ENCODE measurements at regions not wholly inside any gene's neighbourhood (a gene's known extent, or its start where the extent isn't known, plus 50 kb on each side); places are given as distances from the start of the nearest gene placed in this dataset.

DNA sequence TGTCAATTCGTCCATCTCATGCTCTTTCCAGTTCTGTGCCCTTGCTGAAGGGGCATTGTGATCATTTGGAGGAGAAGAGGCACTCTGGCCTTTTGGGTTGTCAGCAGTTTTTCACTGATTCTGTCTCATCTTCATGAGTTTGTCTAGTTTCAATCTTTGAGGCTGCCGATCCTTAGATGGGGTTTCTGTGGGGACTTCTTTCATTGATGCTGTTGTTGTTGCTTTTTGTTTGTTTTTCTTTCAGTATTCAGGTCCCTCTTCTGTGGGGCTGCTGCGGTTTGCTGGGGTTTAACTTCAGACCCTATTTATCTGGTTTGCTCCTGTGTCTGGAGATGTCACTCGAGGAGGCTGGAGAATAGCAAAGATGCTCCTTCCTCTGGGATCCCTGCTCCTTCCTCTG is 224.3 kb downstream of the JRKL start:
- no peak for DNase-seq
- Mint-ChIP-seq H3K4me1 (ENCODE audit: low read depth) (no peaks in the 10 kb centered on the region), H3K4me3 (no peak overlapping the region), H3K27me3 (ENCODE audit: insufficient read depth) (no peaks in the 10 kb centered on the region; the same call in 1 of the 2 replicates), H3K27ac (no peak overlapping the region), H3K36me3 (ENCODE audit: low read depth) (no peaks in the 10 kb centered on the region), H3K9me3 (peaks cover 17% of the 10 kb centered on the region)
- TF ChIP-seq, protein P1, sequence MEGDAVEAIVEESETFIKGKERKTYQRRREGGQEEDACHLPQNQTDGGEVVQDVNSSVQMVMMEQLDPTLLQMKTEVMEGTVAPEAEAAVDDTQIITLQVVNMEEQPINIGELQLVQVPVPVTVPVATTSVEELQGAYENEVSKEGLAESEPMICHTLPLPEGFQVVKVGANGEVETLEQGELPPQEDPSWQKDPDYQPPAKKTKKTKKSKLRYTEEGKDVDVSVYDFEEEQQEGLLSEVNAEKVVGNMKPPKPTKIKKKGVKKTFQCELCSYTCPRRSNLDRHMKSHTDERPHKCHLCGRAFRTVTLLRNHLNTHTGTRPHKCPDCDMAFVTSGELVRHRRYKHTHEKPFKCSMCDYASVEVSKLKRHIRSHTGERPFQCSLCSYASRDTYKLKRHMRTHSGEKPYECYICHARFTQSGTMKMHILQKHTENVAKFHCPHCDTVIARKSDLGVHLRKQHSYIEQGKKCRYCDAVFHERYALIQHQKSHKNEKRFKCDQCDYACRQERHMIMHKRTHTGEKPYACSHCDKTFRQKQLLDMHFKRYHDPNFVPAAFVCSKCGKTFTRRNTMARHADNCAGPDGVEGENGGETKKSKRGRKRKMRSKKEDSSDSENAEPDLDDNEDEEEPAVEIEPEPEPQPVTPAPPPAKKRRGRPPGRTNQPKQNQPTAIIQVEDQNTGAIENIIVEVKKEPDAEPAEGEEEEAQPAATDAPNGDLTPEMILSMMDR (IDR thresholded peaks at IDR 0.05), result no peak

DNA sequence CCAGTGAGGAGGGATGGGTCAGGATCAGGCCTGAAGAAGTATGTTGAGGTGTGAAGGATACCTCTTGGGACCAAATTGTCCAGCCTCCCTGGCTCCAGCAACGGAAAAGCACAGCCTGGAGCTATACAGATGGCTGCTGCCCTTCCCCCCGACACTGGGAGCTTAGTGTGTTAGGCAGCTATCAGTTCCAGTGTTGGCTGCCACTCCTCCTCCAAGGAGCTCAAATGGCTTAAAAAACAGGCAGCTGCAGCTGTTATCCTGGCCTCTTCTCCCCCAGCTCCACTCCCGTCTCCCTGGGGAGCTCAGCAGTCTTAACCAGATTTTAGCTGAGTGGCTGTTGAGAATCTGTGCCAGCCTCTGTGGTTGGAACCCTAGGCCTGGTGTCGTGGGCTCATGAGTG is 225.0 kb downstream of the JRKL start:
- H3K27ac Mint-ChIP-seq, result no peak overlapping the region
- H3K4me3 Mint-ChIP-seq, result no peak overlapping the region
- TF ChIP-seq, protein P1 (IDR thresholded peaks at IDR 0.05), result no peak
- no peaks in the 10 kb centered on the region; the same call in 1 of the 2 replicates for H3K27me3 Mint-ChIP-seq (ENCODE audit: insufficient read depth)
- H3K4me1 Mint-ChIP-seq (ENCODE audit: low read depth), result no peaks in the 10 kb centered on the region
- no peaks in the 10 kb centered on the region for H3K36me3 Mint-ChIP-seq (ENCODE audit: low read depth)
- peaks cover 17% of the 10 kb centered on the region for H3K9me3 Mint-ChIP-seq
- no peak for DNase-seq

DNA sequence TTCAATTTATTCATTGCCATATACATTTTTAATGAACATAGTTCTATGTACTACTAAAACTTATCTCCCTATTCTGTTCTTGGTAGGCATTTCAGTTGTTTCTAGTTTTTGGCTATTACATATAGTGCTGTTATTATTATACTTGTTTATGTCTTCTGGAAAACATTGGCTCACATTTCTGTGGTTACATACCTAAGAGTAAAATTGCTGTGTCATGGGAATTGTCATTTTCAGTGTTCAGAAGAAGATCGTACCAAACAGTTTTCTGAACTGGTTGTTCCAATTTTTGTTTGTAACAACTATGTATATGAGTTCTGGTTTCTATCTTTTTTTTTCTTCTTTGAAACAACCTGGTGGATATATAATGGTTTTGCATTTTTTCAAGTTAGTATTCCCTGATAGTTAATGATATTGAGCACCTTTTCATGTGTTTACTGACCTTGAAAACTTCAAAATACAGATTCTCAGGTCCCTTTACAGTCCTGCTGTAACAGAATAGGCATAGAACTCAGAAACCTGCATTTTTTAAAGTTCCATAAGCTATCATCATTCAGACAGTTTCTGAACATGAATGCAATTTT is 230.7 kb downstream of the JRKL start:
- Mint-ChIP-seq H3K27me3 (ENCODE audit: insufficient read depth) (no peaks in the 10 kb centered on the region), H3K4me1 (ENCODE audit: low read depth) (no peaks in the 10 kb centered on the region), H3K36me3 (ENCODE audit: low read depth) (no peaks in the 10 kb centered on the region), H3K27ac (no peak overlapping the region), H3K4me3 (no peak overlapping the region), H3K9me3 (peaks cover 11% of the 10 kb centered on the region; the same call in 1 of the 2 replicates)
- DNase-seq, result no peak
- TF ChIP-seq, protein P1 (IDR thresholded peaks at IDR 0.05), result no peak

DNA sequence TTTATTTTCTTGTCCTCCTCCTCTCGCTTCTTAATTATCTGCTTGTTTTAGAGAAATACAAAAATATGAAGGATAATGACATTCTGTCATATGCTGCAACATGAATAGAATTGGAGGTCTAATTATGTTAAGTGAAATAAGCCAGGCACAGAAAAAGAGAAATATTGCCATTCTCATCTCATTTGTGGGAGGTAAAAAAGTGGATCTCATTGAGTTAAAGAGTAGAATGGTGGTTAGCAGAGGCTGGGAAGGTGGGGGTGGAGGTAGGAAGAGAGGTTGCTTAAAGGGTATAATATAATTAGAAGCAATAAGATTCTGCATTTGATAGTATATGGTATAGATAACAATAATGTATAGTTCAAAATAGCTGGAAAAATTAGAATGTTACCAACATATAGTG is 231.3 kb downstream of the JRKL start:
- DNase-seq, result no peak
- no peak overlapping the region for H3K4me3 Mint-ChIP-seq
- H3K27me3 Mint-ChIP-seq (ENCODE audit: insufficient read depth), result no peaks in the 10 kb centered on the region
- no peaks in the 10 kb centered on the region for H3K4me1 Mint-ChIP-seq (ENCODE audit: low read depth)
- H3K27ac Mint-ChIP-seq, result no peak overlapping the region
- H3K36me3 Mint-ChIP-seq (ENCODE audit: low read depth), result no peaks in the 10 kb centered on the region
- H3K9me3 Mint-ChIP-seq, result peaks cover 13% of the 10 kb centered on the region
- TF ChIP-seq, protein P1 (IDR thresholded peaks at IDR 0.05), result no peak

DNA sequence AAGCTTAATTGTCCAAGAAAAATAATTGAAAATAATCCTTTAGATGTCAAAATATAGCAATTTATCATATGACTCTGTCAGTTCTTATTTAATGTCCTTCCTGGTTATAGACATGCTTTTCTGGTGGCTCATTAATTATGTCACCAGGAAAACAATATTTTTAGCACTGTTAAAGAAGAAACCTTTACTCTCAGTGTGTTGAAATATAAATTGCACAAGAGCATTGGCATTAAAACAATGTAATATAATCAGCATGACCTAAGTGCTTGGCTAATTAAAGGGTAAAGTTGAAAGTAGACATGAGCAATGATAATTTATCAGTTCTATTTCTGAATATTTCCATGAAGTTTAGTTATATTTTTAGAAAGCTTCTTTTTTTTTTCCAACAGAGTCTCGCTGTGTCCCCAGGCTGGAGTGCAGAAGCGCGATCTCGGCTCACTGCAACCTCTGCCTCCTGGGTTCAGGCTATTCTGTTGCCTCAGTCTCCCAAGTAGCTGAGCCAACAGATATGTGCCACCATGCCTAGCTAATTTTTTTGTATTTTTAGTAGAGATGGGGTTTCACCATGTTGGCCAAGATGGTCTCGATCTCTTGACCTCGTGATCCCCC is 232.3 kb downstream of the JRKL start:
- Mint-ChIP-seq H3K4me1 (ENCODE audit: low read depth) (no peaks in the 10 kb centered on the region), H3K4me3 (no peak overlapping the region), H3K27me3 (ENCODE audit: insufficient read depth) (no peaks in the 10 kb centered on the region), H3K9me3 (peaks cover 23% of the 10 kb centered on the region), H3K36me3 (ENCODE audit: low read depth) (no peaks in the 10 kb centered on the region), H3K27ac (no peak overlapping the region)
- TF ChIP-seq, protein P1 (IDR thresholded peaks at IDR 0.05), result no peak
- DNase-seq, result no peak
